ENCODE measurements at regions not wholly inside any gene's neighbourhood (a gene's known extent, or its start where the extent isn't known, plus 50 kb on each side); places are given as distances from the start of the nearest gene placed in this dataset.

- H3K79me2 ChIP-seq (replicated peaks; ENCODE audit: insufficient read depth) = no peaks in the 10 kb centered on the region
- peaks cover 6% of the 10 kb centered on the region; the same call in 2 of the 3 replicates for H3K9me3 Mint-ChIP-seq
- H3K4me3 ChIP-seq = no peak overlapping the region
- no peaks in the 10 kb centered on the region for H3K36me3 ChIP-seq (ENCODE audit: insufficient read depth)
- H3K4me3 Mint-ChIP-seq = no peak overlapping the region
- no peaks in the 10 kb centered on the region for H3F3A ChIP-seq (replicated peaks; ENCODE audit: low read depth)
- no peaks in the 10 kb centered on the region for H3K27me3 Mint-ChIP-seq (ENCODE audit: insufficient read depth, low read depth, poor library complexity)
- H3K27me3 ChIP-seq (ENCODE audit: insufficient read depth) = no peaks in the 10 kb centered on the region
- no peak overlapping the region for H3K4me2 ChIP-seq
- H3K27ac Mint-ChIP-seq = no peak overlapping the region
- H3K27ac ChIP-seq (ENCODE audit: low read depth) = no peak overlapping the region
- no peaks in the 10 kb centered on the region for H3K4me1 ChIP-seq (ENCODE audit: insufficient read depth)
- no peaks in the 10 kb centered on the region for H3K36me3 Mint-ChIP-seq (ENCODE audit: low read depth)
- H3K4me1 Mint-ChIP-seq = no peaks in the 10 kb centered on the region
- no peak overlapping the region for H2AFZ ChIP-seq
- H4K20me1 ChIP-seq (replicated peaks; ENCODE audit: insufficient read depth) = no peaks in the 10 kb centered on the region
- DNase-seq (ENCODE audit: low spot score) = no peak
- TF ChIP-seq NANOG (IDR thresholded peaks at IDR 0.05; ENCODE audit: borderline replicate concordance) = no peak
- no peak for TF ChIP-seq POLR2AphosphoS5 (IDR thresholded peaks at IDR 0.05; ENCODE audit: low read depth)
- TF ChIP-seq STAT1 (IDR thresholded peaks at IDR 0.05; ENCODE audit: unreplicated experiment) = no peak
- no peak for TF ChIP-seq ZNF462 (CRISPR knock-in tag; IDR thresholded peaks at IDR 0.05)
- TF ChIP-seq CTCF (conservative IDR thresholded peaks at IDR 0.05; ENCODE audit: low read depth in 2 of 2) = no peak
- no peak for TF ChIP-seq CREB1 (CRISPR knock-in tag; IDR thresholded peaks at IDR 0.05; ENCODE audit: low read depth)
- TF ChIP-seq JUNB (IDR thresholded peaks at IDR 0.05; ENCODE audit: unreplicated experiment) = no peak
- no peak for TF ChIP-seq ZNF114 (CRISPR knock-in tag; IDR thresholded peaks at IDR 0.05)
- no peak for TF ChIP-seq ETS1 (IDR thresholded peaks at IDR 0.05)
- TF ChIP-seq REST (IDR thresholded peaks at IDR 0.05; ENCODE audit: unreplicated experiment) = no peak
- no peak for TF ChIP-seq EZH2phosphoT487 (IDR thresholded peaks at IDR 0.05; ENCODE audit: unreplicated experiment)
- no peak for TF ChIP-seq ZNF331 (CRISPR knock-in tag; IDR thresholded peaks at IDR 0.05; ENCODE audit: low read depth)
- no peak for TF ChIP-seq EZH2 (IDR thresholded peaks at IDR 0.05; ENCODE audit: low read depth, unreplicated experiment)
- no peak for ATAC-seq
- H3K9me2 ChIP-seq (ENCODE audit: insufficient read depth) = no peaks in the 10 kb centered on the region
Observed at GRCh38 chr5:101461455-101461854, 558.4 kb upstream of the ST8SIA4 start.
